ENCODE measurements at regions not wholly inside any gene's neighbourhood (a gene's known extent, or its start where the extent isn't known, plus 50 kb on each side); places are given as distances from the start of the nearest gene placed in this dataset.
A peak's percentile ranks its signal among the peaks of the same experiment; 100 is the strongest.

DNA sequence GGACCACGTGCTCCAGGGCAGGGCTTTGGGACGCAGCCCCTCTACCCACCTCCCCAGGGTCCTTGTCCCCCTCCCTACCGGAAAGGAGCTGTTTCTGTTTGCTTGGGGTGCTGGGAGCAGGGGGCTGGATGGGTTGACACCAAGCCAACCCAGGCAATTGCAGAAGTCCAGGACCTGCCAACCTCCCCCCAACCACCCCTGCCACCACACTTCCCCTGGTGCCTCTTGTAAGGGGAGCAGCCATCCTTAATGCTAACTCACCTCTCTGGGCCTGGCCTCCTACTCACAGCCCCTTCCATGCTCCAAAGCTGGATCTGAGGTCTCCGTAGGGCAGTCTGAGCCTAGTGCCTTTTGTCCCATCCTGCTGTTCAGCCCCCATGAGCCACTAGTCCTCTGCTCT is 631.9 kb downstream of the BCOR start:
- CTCF ChIA-PET (ENCODE audit: partially characterized antibody), result no interaction called here
- H3K4me3 Mint-ChIP-seq, result no peak overlapping the region
- no peaks in the 10 kb centered on the region for H3K27me3 Mint-ChIP-seq
- no peak for DNase-seq
- Histone ChIP-seq H3K36me3 (ENCODE audit: insufficient read depth, low read length) (no peaks in the 10 kb centered on the region), H3K4me3 (ENCODE audit: low read length in 2 of 2) (no peak overlapping the region), H3K27ac (ENCODE audit: low read depth, low read length) (no peak overlapping the region), H3K4me1 (ENCODE audit: insufficient read depth, low read length) (no peaks in the 10 kb centered on the region), H3K9me3 (ENCODE audit: control insufficient read depth in 1 of 2, low read length in 2 of 2) (no peaks in the 10 kb centered on the region), H3K27me3 (ENCODE audit: insufficient read depth, low read length) (no peaks in the 10 kb centered on the region)
- intact Hi-C loops (cut with micrococcal nuclease), result no loop called here
- no peaks in the 10 kb centered on the region for H3K36me3 Mint-ChIP-seq
- POLR2A ChIA-PET (ENCODE audit: partially characterized antibody), result no interaction called here
- no peak overlapping the region for H3K27ac Mint-ChIP-seq
- H3K9me3 Mint-ChIP-seq, result no peaks in the 10 kb centered on the region
- no peaks in the 10 kb centered on the region for H3K4me1 Mint-ChIP-seq

DNA sequence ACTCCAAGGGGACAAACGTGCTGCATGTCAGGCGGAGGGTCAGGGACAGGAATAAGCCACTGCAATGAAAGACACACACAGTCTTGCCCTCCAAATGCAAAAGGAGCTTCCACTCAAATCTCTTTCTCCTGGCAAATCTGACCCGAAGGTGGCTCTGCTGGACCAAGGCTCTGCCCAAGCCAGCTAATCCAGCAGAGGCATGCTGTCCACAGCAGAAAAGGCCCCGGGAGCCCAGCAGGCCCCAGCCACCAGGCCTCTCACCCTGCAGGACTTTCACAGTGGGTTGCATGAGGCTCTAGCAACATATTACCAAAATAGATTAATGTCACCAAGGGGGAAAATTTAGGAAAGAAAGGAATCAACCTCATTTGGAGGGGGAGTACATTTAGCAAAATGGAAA is 628.6 kb downstream of the BCOR start:
- no peak for DNase-seq
- ChIA-PET POLR2A (ENCODE audit: partially characterized antibody) (no interaction called here), CTCF (ENCODE audit: partially characterized antibody) (no interaction called here)
- Histone ChIP-seq H3K36me3 (ENCODE audit: insufficient read depth, low read length) (no peaks in the 10 kb centered on the region), H3K9me3 (ENCODE audit: control insufficient read depth in 1 of 2, low read length in 2 of 2) (no peaks in the 10 kb centered on the region), H3K4me3 (ENCODE audit: low read length in 2 of 2) (no peak overlapping the region), H3K27me3 (ENCODE audit: insufficient read depth, low read length) (no peaks in the 10 kb centered on the region), H3K27ac (ENCODE audit: low read depth, low read length) (no peak overlapping the region), H3K4me1 (ENCODE audit: insufficient read depth, low read length) (no peaks in the 10 kb centered on the region)
- Mint-ChIP-seq H3K27ac (no peak overlapping the region), H3K9me3 (no peaks in the 10 kb centered on the region), H3K36me3 (no peaks in the 10 kb centered on the region), H3K4me3 (no peak overlapping the region), H3K27me3 (no peaks in the 10 kb centered on the region), H3K4me1 (no peaks in the 10 kb centered on the region)
- intact Hi-C loops (cut with micrococcal nuclease), result no loop called here

DNA sequence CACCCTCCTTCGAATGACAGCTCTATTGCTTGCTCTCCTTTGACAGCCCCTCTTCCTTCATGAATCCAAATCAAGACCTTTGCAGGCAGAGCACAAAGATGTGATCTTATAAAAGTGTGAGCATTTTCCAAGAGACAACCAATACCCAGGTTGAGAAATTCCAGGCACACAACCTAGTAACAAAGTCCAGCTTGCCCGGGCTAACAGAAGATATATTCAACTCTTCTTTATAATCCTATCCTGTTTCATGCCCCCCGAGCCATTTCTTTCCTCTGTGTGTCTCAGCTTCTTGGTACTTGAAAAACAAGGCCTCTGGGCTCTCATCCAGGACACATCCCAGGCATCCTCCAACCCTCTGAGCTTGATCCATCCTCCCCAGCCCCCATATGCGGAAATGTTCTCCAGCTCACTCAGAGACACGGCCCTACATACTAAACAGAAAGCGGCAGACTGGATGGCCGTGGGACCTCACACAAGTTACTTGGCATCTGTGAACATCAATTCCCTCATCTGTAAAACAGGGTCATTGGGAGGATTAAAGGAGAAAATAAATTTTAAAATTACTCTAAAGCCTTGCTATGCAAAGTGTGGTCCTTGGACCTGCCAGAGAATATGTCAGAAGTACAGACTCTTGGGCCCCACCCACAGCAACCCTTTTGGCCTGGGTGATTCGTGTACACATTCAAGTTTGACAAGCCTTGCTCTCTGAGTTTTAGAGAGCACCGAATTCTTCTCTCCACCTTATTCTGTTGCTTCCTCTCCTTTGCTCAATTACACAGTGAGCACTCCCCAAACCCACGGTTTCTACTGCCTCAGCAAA is 627.0 kb downstream of the BCOR start:
- Histone ChIP-seq H3K36me3 (ENCODE audit: insufficient read depth, low read length) (no peaks in the 10 kb centered on the region), H3K27me3 (ENCODE audit: insufficient read depth, low read length) (no peaks in the 10 kb centered on the region), H3K4me1 (ENCODE audit: insufficient read depth, low read length) (no peaks in the 10 kb centered on the region), H3K4me3 (ENCODE audit: low read length in 2 of 2) (no peak overlapping the region), H3K9me3 (ENCODE audit: control insufficient read depth in 1 of 2, low read length in 2 of 2) (no peaks in the 10 kb centered on the region), H3K27ac (ENCODE audit: low read depth, low read length) (no peak overlapping the region)
- DNase-seq, result no peak
- ChIA-PET POLR2A (ENCODE audit: partially characterized antibody) (no interaction called here), CTCF (ENCODE audit: partially characterized antibody) (no interaction called here)
- H3K36me3 Mint-ChIP-seq, result no peaks in the 10 kb centered on the region
- no peaks in the 10 kb centered on the region for H3K9me3 Mint-ChIP-seq
- H3K27me3 Mint-ChIP-seq, result no peaks in the 10 kb centered on the region
- no peaks in the 10 kb centered on the region for H3K4me1 Mint-ChIP-seq
- intact Hi-C loops (cut with micrococcal nuclease), result no loop called here
- no peak overlapping the region for H3K4me3 Mint-ChIP-seq
- H3K27ac Mint-ChIP-seq, result no peak overlapping the region

DNA sequence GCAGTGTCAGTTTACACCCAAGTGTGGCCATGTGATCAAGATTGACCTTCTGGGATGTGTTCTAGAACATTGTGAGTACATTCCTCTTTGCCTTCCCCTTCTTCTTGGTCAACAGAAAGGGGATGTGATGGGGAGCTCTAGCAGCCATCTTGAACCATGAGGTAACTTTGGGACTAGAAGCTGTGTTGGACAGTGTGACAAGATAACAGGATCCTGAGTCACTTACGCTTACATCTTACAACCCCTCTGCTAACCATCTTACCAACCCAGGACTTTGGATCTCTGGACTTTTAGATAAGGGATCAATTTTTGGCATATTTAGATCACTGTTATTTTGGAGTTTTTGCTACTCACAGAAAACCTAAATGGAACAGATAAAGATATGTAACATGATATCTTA is 625.6 kb downstream of the BCOR start:
- Mint-ChIP-seq H3K36me3 (no peaks in the 10 kb centered on the region), H3K4me3 (no peak overlapping the region), H3K9me3 (no peaks in the 10 kb centered on the region), H3K4me1 (no peaks in the 10 kb centered on the region), H3K27ac (no peak overlapping the region), H3K27me3 (no peaks in the 10 kb centered on the region)
- no peaks in the 10 kb centered on the region for H3K27me3 ChIP-seq (ENCODE audit: insufficient read depth, low read length)
- no peak overlapping the region for H3K27ac ChIP-seq (ENCODE audit: low read depth, low read length)
- no peak for DNase-seq
- ChIA-PET POLR2A (ENCODE audit: partially characterized antibody) (no interaction called here), CTCF (ENCODE audit: partially characterized antibody) (no interaction called here)
- H3K4me1 ChIP-seq (ENCODE audit: insufficient read depth, low read length), result no peaks in the 10 kb centered on the region
- intact Hi-C loops (cut with micrococcal nuclease), result no loop called here
- H3K4me3 ChIP-seq (ENCODE audit: low read length in 2 of 2), result no peak overlapping the region
- H3K9me3 ChIP-seq (ENCODE audit: control insufficient read depth in 1 of 2, low read length in 2 of 2), result no peaks in the 10 kb centered on the region
- H3K36me3 ChIP-seq (ENCODE audit: insufficient read depth, low read length), result no peaks in the 10 kb centered on the region

DNA sequence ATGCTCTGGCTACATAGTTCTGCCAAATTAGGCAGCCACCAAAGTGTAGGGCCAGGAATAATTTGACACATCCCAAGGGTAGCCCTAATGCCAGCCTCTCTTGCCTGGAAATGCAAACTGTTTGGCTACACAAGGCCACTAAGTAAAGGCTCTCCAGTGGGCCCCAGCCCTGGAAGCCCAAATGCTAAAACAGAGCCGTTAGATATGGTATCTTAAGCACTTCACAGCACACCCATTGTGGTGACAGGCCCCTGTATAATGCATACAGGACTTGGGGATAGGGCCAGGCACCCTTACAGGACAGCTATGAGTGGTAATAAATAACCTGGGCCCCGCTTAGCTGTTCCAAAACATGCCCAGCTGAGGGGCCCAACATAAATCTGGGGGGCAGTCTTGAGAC is 623.9 kb downstream of the BCOR start:
- H3K9me3 Mint-ChIP-seq, result no peaks in the 10 kb centered on the region
- Histone ChIP-seq H3K27ac (ENCODE audit: low read depth, low read length) (no peak overlapping the region), H3K9me3 (ENCODE audit: control insufficient read depth in 1 of 2, low read length in 2 of 2) (no peaks in the 10 kb centered on the region), H3K36me3 (ENCODE audit: insufficient read depth, low read length) (no peaks in the 10 kb centered on the region), H3K27me3 (ENCODE audit: insufficient read depth, low read length) (no peaks in the 10 kb centered on the region), H3K4me3 (ENCODE audit: low read length in 2 of 2) (no peak overlapping the region), H3K4me1 (ENCODE audit: insufficient read depth, low read length) (no peaks in the 10 kb centered on the region)
- H3K27me3 Mint-ChIP-seq, result no peaks in the 10 kb centered on the region
- ChIA-PET POLR2A (ENCODE audit: partially characterized antibody) (no interaction called here), CTCF (ENCODE audit: partially characterized antibody) (no interaction called here)
- H3K27ac Mint-ChIP-seq, result no peak overlapping the region
- intact Hi-C loops (cut with micrococcal nuclease), result no loop called here
- no peaks in the 10 kb centered on the region for H3K36me3 Mint-ChIP-seq
- no peak for DNase-seq
- H3K4me1 Mint-ChIP-seq, result peaks cover 0 to 5% (median under 1%) of the 10 kb centered on the region in 4 donors
- no peak overlapping the region for H3K4me3 Mint-ChIP-seq

DNA sequence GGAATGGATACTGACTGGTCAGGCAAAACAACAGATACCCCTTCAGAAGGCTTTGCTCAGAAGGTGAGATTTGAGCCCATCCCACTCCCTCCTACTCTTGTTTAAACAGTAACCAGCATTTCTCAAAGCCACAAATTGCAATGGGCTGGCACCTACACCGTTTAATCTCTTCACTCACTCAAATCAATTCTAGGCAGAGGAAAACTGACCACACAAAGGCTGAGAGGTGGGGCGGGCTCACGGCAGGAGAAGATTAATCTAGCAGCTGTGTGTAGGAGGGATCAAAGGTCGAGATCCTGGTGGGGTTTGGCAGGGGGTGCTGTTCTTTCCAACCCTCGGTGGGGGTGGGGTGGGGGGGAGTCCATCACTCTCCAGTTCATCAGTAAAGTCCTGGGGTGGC is 622.4 kb downstream of the BCOR start:
- H3K27ac Mint-ChIP-seq, result peak overlapping the region in 1 of 7 donors; percentile 55
- no peaks in the 10 kb centered on the region for H3K9me3 Mint-ChIP-seq

DNA sequence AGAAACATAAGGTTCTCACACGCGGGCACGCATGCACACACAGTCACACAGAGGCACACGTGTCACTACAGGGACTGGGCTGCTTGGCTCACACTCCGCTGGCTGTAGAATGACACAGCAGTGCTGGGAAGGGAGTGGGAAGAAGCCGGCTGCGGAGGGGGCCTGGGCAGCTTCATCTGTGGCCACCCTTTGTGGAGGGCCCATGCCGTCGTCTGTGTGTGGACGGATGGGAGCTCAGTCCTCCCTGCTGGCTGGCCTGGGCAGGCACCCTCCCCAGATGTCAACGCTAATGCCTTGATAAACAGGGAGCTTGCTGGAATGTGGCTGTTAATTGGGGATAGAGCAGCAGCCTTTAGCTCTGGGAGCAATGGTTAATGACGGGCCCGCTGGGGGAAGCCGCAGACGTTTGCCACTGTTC is 621.1 kb downstream of the BCOR start:
- CTCF ChIA-PET (ENCODE audit: partially characterized antibody), result interaction anchor here (1.3 kb wide), 1 partner anchor 15 kb away, joined by 3 read pairs; no protein-coding TSS in a partner anchor
- no peaks in the 10 kb centered on the region for H3K36me3 Mint-ChIP-seq
- H3K4me1 ChIP-seq (ENCODE audit: insufficient read depth, low read length), result no peaks in the 10 kb centered on the region
- POLR2A ChIA-PET (ENCODE audit: partially characterized antibody), result no interaction called here
- intact Hi-C loops (cut with micrococcal nuclease), result no loop called here
- H3K36me3 ChIP-seq (ENCODE audit: insufficient read depth, low read length), result no peaks in the 10 kb centered on the region
- no peak overlapping the region for H3K27ac ChIP-seq (ENCODE audit: low read depth, low read length)
- no peaks in the 10 kb centered on the region for H3K9me3 ChIP-seq (ENCODE audit: control insufficient read depth in 1 of 2, low read length in 2 of 2)
- H3K27ac Mint-ChIP-seq, result peak overlapping the region in 1 of 7 donors; percentile 5
- no peak for DNase-seq
- H3K9me3 Mint-ChIP-seq, result no peaks in the 10 kb centered on the region
- no peak overlapping the region for H3K4me3 ChIP-seq (ENCODE audit: low read length in 2 of 2)
- H3K4me3 Mint-ChIP-seq, result no peak overlapping the region
- H3K27me3 Mint-ChIP-seq, result no peaks in the 10 kb centered on the region
- H3K27me3 ChIP-seq (ENCODE audit: insufficient read depth, low read length), result no peaks in the 10 kb centered on the region
- H3K4me1 Mint-ChIP-seq, result peaks cover 0 to 5% (median under 1%) of the 10 kb centered on the region in 4 donors

More for the DNA sequence above, 622.4 kb downstream of the BCOR start:
- Histone ChIP-seq H3K9me3 (ENCODE audit: control insufficient read depth in 1 of 2, low read length in 2 of 2) (no peaks in the 10 kb centered on the region), H3K4me3 (ENCODE audit: low read length in 2 of 2) (no peak overlapping the region), H3K27me3 (ENCODE audit: insufficient read depth, low read length) (no peaks in the 10 kb centered on the region), H3K4me1 (ENCODE audit: insufficient read depth, low read length) (no peaks in the 10 kb centered on the region), H3K36me3 (ENCODE audit: insufficient read depth, low read length) (no peaks in the 10 kb centered on the region), H3K27ac (ENCODE audit: low read depth, low read length) (no peak overlapping the region)
- CTCF ChIA-PET (ENCODE audit: partially characterized antibody), result no interaction called here
- no peak for DNase-seq
- Mint-ChIP-seq H3K27me3 (no peaks in the 10 kb centered on the region), H3K36me3 (no peaks in the 10 kb centered on the region), H3K4me1 (peaks cover 0 to 5% (median under 1%) of the 10 kb centered on the region in 4 donors), H3K4me3 (no peak overlapping the region)
- intact Hi-C loops (cut with micrococcal nuclease), result no loop called here
- POLR2A ChIA-PET (ENCODE audit: partially characterized antibody), result no interaction called here

Data from CD4-positive, alpha-beta memory T cell (primary cell).